ENCODE measurements at regions not wholly inside any gene's neighbourhood (a gene's known extent, or its start where the extent isn't known, plus 50 kb on each side); places are given as distances from the start of the nearest gene placed in this dataset.

GRCh38 chr20:52348434-52348833 is 156.9 kb upstream of the ZFP64 start:
- TF ChIP-seq CTCF (IDR thresholded peaks at IDR 0.05) (no peak), POLR2A (IDR thresholded peaks at IDR 0.05) (no peak), POLR2AphosphoS5 (IDR thresholded peaks at IDR 0.05) (no peak), EP300 (IDR thresholded peaks at IDR 0.05) (no peak)
